RWPE2 (cell line): ENCODE measurements at regions not wholly inside any gene's neighbourhood (a gene's known extent, or its start where the extent isn't known, plus 50 kb on each side); places are given as distances from the start of the nearest gene placed in this dataset.
A peak's percentile ranks its signal among the peaks of the same experiment; 100 is the strongest.

Experiments
- ATAC-seq: fragments of 200-7000 bp; cut with Tn5 transposase; 3 replicates; pipeline ENCODE4 v1.9.1; 2021; ENCODE audit warnings: low read depth
- DNase-seq: peaks from one replicate; pipeline ENCODE4 v3.0.0-alpha.2; 2020; ENCODE audit warnings: low spot score
- H3K27ac ChIP-seq: fragments of 450-650 bp; 2 replicates; pipeline ENCODE4 v1.5.1; 2017; ENCODE audit warnings: mild to moderate bottlenecking; ENCODE audit not compliant: poor library complexity, severe bottlenecking
- H3K27me3 ChIP-seq: fragments of 250-450 bp; sonication (Bioruptor Pico); 2 replicates; pipeline ENCODE4 v1.5.1; 2021; ENCODE audit warnings: mild to moderate bottlenecking, moderate library complexity; ENCODE audit not compliant: insufficient read depth, poor library complexity, severe bottlenecking
- H3K36me3 ChIP-seq: fragments of 250-450 bp; sonication (Bioruptor Pico); 2 replicates; pipeline ENCODE4 v1.5.1; 2020; ENCODE audit warnings: low read depth, mild to moderate bottlenecking, moderate library complexity
- H3K4me1 ChIP-seq: fragments of 250-450 bp; sonication (Bioruptor Pico); 2 replicates; pipeline ENCODE4 v1.5.1; 2021; ENCODE audit warnings: mild to moderate bottlenecking, moderate library complexity; ENCODE audit not compliant: insufficient read depth, poor library complexity, severe bottlenecking
- H3K4me3 ChIP-seq: fragments of 250-450 bp; sonication (Bioruptor Pico); 2 replicates; pipeline ENCODE4 v1.5.1; 2021; ENCODE audit warnings: mild to moderate bottlenecking, moderate library complexity; ENCODE audit not compliant: severe bottlenecking
- H3K9me3 ChIP-seq: fragments of 250-450 bp; sonication (Bioruptor Pico); 2 replicates; pipeline ENCODE4 v1.5.1; 2021; ENCODE audit warnings: mild to moderate bottlenecking, moderate library complexity; ENCODE audit not compliant: severe bottlenecking
- TF ChIP-seq, protein P1 (sequence below): fragments of 450-650 bp; IDR thresholded peaks from one replicate; pipeline ENCODE4 v1.5.1; 2017; ENCODE audit warnings: mild to moderate bottlenecking, moderate library complexity; ENCODE audit not compliant: poor library complexity, severe bottlenecking

DNA sequence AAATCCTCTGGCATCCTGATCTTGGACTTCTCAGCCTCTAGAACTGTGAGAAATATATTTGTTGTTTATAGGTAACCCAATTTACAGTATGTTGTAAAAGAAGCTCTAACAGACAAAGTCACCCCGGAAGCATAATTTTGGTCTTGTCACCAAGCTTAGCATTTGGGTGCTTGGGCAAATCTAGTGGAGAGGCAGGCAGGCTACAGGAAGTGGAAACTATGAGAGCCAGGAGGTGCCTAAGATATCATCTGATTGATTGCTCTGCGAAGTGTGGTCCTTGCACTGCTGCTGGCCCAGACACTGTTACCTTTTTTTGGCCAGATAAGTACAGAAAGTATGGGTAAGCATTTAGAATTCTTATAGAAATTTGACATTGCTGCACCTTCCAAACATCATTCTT lies 102.9 kb downstream of the CDC42EP3 start:
- no peaks in the 10 kb centered on the region for H3K36me3 ChIP-seq
- TF ChIP-seq, protein P1, sequence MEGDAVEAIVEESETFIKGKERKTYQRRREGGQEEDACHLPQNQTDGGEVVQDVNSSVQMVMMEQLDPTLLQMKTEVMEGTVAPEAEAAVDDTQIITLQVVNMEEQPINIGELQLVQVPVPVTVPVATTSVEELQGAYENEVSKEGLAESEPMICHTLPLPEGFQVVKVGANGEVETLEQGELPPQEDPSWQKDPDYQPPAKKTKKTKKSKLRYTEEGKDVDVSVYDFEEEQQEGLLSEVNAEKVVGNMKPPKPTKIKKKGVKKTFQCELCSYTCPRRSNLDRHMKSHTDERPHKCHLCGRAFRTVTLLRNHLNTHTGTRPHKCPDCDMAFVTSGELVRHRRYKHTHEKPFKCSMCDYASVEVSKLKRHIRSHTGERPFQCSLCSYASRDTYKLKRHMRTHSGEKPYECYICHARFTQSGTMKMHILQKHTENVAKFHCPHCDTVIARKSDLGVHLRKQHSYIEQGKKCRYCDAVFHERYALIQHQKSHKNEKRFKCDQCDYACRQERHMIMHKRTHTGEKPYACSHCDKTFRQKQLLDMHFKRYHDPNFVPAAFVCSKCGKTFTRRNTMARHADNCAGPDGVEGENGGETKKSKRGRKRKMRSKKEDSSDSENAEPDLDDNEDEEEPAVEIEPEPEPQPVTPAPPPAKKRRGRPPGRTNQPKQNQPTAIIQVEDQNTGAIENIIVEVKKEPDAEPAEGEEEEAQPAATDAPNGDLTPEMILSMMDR = no peak
- no peak overlapping the region for H3K27ac ChIP-seq
- H3K27me3 ChIP-seq = no peaks in the 10 kb centered on the region
- no peak for ATAC-seq
- no peak for DNase-seq
- H3K4me3 ChIP-seq = no peak overlapping the region
- no peaks in the 10 kb centered on the region for H3K9me3 ChIP-seq
- H3K4me1 ChIP-seq = peaks cover 30% of the 10 kb centered on the region

DNA sequence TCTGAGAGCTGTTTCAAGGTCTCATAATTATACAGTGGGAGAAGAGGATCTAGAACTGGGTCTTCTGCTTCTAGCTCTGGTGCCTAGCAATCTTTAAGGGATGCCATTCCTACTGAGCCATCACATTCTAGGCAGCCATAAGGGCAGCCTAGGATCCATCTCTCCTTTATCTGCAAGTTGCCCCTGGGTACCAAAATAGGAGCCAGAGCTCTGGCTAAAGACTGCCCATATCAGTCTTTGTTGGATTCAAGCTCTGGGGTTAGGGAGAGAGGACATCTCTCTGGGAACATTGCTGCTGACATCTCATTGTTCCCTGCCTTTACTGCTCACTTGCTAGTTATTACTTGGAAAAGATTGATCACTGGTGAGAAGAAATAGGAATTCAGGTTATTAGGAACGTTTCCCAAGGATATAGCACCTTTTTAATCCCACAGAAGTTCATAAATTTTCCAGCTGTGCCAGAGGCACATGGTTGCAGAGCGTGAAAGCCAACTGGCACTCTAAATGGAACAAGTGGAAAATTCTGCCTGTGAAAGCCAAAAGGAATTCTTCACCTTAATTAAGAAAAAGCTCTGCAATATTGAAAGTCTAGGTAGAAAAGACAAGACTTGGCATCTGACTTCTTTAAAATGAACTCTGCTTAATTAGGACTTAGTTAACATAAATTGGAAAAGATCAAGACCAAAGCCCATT lies 102.2 kb downstream of the CDC42EP3 start:
- H3K4me1 ChIP-seq = peaks cover 38% of the 10 kb centered on the region
- no peak for ATAC-seq
- TF ChIP-seq, protein P1 = no peak
- H3K27ac ChIP-seq = peak overlapping the region; percentile 34
- DNase-seq = no peak
- H3K9me3 ChIP-seq = no peaks in the 10 kb centered on the region
- no peaks in the 10 kb centered on the region for H3K36me3 ChIP-seq
- H3K4me3 ChIP-seq = no peak overlapping the region
- no peaks in the 10 kb centered on the region for H3K27me3 ChIP-seq

DNA sequence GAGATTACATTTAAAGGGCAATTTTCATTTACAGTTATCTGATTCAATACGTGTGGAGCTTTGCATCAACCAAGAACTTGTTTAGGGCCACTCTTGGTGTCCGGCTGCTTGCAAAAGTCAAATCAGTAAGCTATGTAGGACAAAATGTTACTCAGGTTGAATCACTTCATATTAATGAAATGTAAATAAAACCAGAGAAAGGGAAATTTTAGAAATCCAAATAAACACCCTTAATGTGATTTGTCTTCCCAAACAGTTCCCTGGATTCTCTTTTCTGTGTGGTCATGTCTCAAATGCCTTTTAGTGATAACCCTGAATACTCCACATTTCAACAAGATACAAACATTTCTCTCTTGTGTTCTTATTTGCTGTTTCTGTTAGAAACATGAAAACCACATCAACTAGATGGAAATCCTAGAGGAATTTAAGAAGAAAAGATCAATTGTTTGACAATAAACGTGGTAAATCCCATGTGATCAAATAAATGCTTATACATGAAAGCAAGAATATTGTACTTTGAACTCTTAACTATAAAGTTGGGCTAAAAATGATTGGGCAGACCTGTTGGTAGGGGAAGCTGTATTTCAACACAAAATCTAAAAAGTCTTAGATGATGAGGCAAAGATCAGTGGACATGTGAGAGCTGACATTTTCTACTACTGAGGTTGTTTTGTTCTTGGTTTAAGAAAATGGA lies 101.3 kb downstream of the CDC42EP3 start:
- Histone ChIP-seq H3K4me1 (peaks cover 38% of the 10 kb centered on the region), H3K4me3 (no peak overlapping the region), H3K27ac (peak overlapping the region; percentile 34), H3K27me3 (no peaks in the 10 kb centered on the region), H3K9me3 (no peaks in the 10 kb centered on the region), H3K36me3 (no peaks in the 10 kb centered on the region)
- TF ChIP-seq, protein P1 = no peak
- ATAC-seq (no peak), DNase-seq (no peak)

DNA sequence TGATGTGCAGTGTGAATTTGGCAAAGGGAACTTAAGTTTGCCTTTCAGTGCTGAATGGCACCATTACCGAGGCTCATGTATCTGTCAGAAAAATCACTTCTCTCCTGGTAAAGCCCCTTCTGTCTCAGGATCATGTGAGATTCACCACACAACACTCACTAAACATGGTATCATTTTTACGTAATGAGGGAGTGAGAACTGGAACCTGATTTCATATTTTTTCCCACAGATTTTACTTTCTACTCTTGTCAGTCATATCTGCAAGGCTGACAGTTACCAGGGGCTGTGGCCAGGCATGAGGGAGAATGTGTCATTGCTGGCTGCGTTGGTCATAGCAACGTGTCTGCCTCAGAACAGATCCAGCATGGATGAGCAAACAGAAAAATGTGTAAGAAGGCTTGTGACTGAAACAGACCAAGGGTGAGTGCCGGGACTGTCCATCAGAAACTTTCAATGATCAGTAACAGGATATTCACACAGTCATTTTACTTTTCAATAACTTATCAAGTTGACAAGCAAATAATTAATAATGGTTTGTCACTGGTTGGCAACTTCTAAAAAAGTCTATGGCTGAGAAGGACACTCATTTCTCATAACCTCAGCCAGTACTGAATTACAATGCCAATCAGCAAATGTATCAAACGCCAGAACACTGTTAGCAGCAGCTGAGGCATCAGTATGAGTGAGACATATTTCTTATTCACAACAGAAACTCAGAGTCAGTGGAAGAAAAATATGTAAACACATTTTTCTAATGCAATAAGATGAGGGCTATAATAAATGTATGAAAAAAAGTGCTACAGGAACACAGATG lies 100.5 kb downstream of the CDC42EP3 start:
- H3K27me3 ChIP-seq = no peaks in the 10 kb centered on the region
- H3K4me1 ChIP-seq = peaks cover 38% of the 10 kb centered on the region
- TF ChIP-seq, protein P1 = no peak
- H3K9me3 ChIP-seq = no peaks in the 10 kb centered on the region
- H3K36me3 ChIP-seq = no peaks in the 10 kb centered on the region
- H3K27ac ChIP-seq = peak overlapping the region; percentile 34
- H3K4me3 ChIP-seq = no peak overlapping the region
- DNase-seq (peak; percentile 61), ATAC-seq (peak; percentile 87)
